Cerebellar cortex (tissue), 1 donor: ENCODE measurements at regions not wholly inside any gene's neighbourhood (a gene's known extent, or its start where the extent isn't known, plus 50 kb on each side); places are given as distances from the start of the nearest gene placed in this dataset.
A peak's percentile ranks its signal among the peaks of the same experiment; 100 is the strongest.
"Not testable (repeated sequence)": the region's sequence is repeated elsewhere in the genome, so short reads cannot be mapped to it uniquely, and the experiment has no call there.

Source experiments
- DNase-seq: peaks from one replicate; pipeline ENCODE4 v3.0.0-alpha.2; 2015; ENCODE audit warnings: low spot score

DNA sequence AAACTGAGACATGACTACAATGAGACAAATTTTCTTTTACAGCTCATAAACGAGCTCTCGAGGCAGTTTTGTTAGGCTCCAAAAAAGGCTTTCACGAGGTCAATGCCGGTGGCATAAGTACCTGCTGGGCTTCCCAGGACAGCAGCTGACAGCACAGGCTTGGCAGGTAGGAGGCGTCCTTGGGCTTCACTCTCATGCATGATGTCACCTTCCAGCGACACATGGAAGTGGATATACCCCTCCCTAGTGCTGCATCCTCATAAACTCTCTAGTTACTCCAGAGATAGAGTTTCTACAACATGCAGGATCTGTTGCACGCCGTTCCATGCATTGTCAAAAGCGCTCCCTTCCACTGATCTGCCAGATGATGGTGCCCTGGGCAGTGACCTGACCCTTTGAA, 112.5 kb upstream of the PAXBP1 start:
- DNase-seq = no peak

DNA sequence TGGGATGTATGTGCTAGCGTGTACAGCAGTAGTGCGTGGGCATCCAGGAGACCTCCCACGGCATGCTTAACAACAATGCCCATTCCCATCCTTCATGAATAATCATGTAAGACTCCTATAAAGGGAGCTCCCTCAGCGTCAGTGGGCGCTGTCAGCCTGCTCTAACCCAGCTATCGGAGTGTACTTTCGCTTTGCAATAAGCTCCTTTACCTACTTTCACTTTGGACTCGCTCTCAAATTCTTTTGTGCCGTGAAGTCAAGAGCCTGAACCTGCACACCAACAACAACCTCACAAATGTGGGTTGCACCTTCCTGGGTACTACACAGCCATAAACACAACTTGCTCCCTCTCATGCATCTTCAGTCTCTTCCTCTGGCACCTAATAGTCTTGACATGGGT, 114.8 kb upstream of the PAXBP1 start:
- DNase-seq = no peak

DNA sequence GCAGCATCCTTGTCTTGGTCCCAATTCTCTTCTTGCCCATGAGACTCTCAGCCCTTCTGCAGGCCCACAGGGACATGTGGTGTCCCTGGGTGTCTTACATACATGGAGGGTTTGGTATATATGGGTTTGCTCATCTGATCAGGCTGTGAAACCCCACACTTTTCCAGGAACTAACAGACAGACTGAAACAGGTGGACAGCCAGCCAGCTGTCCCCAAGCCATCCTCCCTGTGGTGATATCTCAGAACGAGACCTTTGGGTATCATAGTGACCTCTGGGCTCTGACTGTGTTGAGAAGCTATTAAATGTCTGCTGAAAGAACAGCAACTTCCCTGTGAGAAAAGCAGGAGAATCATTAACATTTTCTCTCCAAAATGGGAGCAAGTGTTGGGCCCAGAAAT, 115.5 kb upstream of the PAXBP1 start:
- no peak for DNase-seq

DNA sequence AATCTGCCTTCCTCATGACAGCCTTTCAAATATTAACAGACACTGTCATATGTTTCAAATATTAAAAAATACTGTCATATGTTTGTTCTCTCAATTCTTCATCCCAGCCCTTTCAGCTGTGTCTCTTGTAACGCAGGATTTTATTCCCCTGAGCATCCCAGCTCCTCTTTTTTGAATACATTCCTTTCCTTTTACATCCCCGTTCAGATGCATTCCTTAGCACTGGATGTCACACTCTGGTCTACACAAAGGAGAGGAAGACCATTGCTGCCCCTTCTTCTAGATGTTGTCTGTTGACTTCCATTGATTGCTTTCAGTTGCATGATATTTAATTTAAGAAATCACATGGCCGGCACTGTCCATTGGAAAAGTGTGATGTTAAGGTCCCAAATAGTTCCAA, 117.4 kb upstream of the PAXBP1 start:
- no peak for DNase-seq

DNA sequence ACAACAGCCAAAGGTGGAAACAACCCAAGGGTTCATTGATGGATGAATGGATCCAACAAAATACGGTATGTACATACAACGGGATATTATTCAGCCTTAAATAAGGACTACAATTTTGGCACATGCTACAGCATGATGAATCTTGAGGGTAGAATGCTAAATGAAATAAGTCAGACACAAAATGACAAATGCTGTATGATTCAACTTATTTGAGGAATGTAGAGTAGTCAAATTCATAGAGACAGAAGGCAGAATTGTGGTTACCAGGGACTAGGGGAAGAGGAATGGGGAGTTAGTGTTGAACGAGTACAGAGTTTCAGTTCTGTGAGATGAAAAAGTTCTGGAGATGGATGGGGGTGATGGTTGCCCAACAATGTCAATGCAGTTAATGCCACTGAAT, 118.0 kb upstream of the PAXBP1 start:
- DNase-seq = no peak

DNA sequence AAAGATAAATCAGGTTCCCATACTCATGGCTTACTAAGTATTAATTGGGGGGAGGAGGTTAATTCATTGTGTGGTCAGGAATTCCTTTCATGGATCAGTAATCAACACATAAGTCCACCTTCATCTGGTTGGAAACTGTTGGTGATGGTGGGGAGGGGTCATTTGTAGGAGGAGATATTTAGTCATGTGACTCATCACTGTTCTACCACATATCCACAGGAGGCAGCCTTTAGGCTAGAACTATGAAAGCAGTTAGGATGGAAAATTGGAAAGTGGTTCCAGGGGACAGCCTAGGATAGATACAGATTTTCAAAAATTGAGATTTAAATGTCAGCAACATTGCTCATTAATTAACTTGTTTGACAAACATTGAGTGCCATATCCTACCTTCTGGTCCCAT, 122.8 kb upstream of the PAXBP1 start:
- no peak for DNase-seq

DNA sequence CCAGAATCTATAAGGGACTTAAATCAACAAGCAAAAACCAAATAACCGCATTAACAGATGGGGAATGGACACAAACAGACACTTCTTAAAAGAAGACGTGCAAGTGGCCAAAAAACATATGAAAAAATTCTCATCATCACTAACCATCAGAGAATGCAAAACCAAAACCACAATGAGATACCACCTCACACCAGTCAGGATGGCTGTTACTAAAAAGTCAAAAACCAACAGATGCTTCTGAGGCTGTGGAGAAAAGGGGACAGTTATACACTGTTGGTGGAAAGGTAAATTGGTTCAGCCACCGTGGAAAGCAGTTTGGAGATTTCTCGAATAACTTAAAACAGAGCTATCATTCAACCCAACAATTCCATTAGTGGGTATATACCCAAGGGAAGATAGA, 124.9 kb upstream of the OLIG2 start:
- DNase-seq = no peak

DNA sequence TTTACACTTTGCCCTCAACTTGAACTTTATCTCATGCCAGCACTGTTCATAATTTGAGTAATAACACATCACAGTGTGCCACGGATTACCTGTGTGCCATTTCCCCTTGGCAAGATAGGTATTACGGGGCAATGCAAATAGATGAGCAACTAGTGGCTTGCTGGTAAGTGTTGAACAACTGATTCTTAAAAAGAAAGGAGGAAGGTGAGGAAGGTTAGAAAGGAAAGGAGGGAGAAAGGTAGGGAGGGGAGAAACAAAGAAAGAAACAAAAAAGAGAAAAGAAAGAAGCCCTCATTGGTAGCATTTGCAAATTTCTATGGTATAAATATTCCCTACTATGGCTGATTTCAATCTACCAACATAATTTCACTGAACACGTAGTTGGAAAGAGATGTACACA, 118.2 kb upstream of the OLIG2 start:
- DNase-seq = no peak

DNA sequence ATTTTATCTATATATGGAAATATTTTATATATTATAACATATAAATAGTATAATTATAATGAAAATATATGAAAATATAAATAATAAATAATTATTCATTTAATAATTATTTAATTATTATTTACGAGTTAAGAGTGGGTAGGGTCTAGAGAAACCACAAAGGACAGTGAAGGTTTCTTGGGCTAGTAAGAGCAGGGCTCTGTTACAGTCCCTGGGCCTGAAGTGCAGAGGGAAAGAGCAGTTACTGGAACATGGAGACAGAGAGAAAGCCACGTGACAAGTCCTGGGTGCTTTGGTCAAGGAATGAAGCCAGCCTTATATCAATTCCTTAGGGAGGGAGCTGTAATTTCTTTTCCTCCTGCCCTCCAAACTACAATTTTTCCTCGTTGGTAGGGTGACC, 117.2 kb upstream of the OLIG2 start:
- no peak for DNase-seq

DNA sequence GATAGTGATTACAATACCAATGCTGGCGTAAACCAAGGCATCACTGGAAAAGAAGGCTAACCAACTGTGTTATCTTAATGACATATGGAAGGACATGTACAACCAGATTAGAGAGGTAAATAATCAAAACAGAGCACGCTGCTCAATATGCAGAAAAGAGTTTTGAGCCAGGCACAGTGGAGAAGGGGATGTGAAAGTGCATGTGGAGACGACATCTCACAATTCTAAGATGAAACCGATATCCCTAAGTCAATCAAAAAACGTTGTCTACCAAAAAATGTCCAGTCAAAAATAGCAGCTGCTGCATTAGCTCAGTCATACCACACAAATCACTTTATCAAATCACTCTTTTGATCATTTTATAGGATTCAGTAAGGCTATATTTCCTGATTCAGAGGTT, 116.3 kb upstream of the OLIG2 start:
- DNase-seq = no peak

DNA sequence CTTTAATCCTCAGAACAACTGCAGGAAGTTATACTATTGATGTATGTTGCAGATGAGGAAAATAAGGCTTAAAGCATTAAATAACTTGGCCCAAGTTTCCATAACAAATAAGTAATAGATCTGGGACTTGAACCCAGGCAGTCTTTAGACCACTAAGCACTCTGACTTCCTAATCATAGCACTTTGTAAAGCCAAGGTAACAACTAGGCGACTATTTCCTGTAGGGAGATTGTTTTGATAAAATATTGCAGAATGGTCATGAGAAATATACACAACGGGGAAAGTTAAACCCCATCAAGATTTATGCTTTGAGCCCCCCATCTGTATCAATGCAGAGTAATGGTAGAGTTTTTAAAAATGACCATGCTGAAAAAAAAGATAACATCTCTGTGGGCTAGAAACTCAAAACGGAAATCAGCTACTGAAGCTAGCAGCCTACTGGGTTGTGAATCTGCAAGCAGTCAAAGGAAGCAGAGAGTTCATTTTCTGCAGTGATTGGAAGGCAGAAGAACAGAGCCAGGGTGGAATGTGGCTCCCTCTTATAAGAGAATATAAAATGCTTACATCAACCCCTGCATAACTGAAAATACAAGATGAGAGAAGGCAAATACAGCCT, 111.2 kb upstream of the OLIG2 start:
- no peak for DNase-seq

DNA sequence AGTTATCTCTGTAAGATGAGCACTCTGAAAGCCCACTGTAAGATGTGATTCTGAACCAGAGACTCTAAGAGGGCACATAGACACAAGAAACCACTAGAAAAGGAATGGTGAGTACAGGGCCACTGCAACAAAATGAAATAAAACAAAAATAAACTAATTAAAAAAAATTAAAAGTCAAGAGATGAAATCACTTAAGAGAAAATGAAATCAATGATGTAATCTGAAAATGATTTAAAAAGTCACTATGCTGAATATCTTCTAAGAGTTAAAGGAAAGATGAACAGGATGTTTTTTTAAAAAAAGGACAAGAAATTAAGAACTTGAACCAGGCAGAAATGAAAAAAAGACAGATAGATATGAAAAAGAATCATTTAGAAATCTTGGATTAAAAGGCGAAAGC, 110.6 kb upstream of the OLIG2 start:
- DNase-seq = no peak

DNA sequence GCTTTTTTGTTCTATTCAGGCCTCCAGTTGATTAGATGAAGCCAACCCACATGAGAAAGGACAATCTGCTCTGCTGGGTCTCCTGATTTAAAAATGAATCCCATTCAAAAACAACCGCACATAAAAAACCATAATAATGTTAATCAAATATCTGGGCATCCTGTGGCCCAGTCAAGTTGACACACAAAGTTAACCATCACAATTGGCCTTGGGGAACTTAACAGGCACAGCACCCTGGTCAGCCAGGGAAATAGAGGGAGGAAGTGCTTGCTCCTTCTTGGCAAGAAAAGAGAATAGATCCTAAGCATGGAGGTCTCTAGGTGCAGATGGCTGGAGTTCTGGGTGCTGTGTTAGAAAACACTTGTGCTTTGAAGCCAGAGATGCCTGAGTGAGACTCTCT, 109.6 kb upstream of the OLIG2 start:
- no peak for DNase-seq

DNA sequence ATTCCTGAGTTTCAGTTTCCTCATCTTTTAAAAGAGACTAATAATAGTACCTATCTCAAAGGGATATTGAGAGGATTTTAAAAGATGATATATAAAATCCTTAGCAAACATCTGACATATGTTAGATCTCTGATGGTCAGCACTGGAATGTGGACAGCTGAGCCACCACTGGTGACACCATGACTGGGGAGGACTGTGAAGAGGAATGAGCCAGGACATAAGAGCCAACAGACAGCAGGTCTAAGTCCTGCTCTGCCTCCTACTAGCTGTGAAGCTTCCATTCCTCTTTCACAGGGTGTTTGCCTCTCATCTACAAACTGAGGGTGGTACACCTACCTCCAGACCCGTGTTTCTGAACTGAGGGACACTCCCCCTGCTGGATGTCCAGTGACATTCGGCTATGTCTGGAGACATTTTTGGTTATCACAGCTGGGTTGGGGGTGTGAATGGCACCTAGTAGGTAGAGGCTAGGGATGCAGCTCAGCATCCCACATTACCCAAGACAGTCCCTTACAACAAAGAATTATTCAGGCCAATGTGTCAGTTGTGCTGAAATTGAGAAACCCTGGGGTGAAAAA, 109.1 kb upstream of the OLIG2 start:
- DNase-seq = peak; percentile 18

DNA sequence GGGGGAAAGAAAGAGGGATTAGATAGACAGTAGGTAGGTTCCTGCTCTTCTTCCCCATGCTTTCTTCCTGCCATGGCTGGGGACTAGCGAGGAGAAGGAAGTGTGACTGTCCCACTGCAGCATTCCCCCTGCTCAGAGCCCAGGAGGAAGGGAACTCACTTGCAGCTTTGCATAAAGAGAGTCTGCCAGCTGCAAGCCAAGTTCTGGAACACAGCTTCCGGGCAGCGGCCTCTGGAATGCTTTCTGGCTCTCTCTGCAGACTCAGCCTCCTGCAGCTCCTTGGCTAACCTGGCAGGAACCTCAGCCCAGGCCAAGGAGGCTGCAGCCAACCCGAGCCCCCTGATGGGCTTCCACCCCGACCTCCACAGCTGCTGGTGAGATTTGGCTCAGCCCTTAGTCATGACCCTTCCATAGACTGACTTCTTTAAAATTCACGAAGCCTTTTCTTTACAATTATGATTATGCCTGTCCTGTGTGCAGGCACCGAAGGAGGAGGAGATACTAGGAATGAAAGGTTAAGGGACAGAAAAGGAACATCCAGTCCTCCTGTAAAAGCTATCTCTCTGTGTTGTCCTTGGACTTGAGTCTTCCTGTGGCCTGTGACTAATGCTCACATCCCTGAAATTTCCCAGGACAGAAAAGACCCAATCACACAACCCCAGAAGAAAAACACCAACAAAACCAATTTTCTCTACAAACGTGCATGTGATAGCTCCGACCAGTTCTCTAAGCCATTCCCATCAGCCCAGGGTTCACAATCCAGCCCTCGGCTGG, 108.2 kb upstream of the OLIG2 start:
- no peak for DNase-seq

DNA sequence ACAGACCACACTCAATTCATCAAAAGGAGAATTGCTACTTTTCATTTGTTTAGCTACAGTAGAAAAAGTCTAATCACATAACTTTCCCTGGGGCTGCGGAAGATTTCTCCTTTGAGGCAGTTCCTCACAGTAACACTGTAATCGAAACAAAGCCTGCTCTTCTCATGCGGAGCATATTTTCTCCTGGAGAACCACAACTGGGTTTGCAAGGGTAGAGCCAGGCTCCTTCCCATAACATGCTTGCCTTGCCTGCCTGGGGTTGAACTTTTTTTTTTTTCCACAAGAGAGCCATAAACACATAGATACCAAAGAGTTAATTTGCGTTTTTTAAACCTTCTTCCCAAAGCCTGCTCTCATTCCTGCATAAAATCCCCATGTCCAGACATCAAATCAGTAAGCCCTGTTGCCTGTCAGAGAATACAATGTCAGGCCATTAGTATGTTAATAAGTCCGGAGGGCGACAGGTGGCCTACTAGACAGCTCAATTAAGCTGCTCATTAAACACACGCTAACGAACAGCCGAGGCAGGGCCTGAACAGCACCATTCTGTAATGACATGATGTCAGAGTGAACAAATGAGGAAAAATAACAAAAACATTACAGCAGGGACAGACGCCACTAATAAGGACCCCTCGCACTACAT, 107.1 kb upstream of the OLIG2 start:
- DNase-seq = no peak

DNA sequence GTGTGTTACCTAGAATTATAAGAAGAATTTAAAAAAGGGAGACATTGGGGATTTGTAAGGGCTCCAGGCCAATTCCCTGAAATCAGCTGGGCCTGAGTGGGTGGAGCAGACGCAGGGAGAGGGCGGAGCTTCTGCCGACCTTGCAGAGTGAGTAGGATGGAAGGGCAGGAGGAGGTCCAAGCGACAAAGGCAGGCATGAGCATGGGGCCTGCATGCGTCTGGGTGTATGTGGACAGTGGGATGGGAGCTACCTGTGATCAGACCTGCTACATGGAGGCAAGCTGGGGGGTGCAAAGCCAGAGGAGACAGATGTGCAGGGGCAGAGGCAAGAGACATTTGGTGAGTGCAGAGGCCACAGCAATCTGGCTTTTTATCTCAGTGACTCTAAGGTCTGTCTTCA, 105.3 kb upstream of the OLIG2 start:
- DNase-seq = no peak

DNA sequence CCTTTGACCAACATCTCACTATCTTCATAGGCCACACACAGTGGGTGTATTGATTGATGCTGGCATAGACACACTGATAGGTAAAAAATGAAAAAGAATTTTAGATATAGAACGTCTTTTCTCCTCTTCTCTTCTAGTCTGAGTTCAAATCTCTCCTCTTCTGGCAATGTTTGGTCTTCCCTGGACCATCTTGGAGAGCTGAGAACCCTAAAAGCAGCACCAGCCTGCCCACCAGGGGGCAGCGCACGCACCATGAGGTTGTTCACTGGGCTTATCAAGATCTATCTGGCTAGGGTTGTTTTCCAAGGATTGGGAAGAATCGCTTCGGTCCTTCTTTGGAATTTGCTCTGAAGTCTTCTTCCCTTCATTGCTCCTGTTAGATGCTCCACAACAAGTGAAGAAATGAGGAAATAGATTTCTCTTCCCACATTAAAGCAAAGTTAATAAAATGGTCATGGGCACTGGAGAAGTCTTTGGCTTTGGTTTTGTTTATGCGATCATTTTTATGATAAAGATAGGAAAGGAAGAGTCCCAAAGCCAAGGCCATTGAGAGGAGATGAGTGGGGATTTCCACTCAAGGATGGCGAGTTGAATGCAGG, 104.0 kb upstream of the OLIG2 start:
- DNase-seq = peak; percentile 7

DNA sequence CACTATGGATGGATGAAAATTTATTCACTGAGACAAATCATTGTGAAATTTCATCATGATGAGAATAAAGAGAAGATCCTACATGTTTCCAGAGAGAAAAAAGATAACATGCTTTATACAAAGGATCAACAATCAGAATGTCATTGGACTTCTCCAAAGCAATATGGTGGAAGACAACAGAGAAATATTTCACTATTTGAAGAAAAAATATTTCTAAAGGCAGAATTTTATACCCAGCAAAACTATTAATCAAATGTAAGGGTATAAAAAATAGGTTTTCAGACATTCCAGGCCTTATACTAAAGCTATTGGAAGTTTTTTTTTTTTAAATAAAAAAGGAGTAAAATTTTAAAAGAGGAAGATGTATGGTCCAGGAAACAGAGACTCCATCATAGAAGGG, 100.6 kb upstream of the OLIG2 start:
- DNase-seq = no peak

DNA sequence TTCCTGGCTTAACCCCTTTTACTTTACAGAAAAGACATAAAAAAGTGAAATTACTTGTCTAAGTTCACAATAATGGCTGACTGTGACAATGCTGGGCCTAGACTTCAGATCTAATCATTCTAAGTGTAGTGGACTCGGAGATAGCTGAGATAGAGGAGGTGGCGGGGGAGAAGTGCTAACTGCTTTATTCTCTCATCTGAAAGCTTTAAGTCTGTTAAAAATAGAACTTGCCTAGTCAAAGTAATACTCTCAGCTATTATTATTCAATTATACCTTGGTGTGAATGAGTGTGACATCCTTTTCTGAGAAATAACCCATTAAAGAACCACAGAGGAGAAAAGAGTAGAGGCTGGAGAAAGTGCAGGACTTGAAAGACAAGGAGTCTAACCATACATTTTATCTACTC, 96.1 kb upstream of the OLIG2 start:
- no peak for DNase-seq

DNA sequence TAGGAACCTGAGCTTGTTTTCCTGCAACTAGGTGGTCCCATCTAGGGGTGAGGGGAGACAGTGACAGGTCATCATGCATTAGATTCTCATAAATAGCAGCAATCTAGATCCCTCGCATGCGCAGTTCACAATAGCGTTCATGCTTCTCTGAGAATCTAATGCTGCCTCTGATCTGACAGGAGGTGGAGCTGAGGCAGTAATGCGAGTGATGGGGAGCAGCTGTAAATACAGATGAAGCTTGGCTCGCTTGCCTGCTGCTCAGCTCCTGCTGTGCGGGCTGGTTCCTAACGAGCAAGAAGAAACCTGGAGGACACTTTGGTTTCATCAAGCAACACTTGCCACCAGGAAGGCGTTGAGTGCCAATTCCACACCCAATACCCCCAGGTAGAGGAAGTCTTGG, 95.1 kb upstream of the OLIG2 start:
- DNase-seq = no peak

DNA sequence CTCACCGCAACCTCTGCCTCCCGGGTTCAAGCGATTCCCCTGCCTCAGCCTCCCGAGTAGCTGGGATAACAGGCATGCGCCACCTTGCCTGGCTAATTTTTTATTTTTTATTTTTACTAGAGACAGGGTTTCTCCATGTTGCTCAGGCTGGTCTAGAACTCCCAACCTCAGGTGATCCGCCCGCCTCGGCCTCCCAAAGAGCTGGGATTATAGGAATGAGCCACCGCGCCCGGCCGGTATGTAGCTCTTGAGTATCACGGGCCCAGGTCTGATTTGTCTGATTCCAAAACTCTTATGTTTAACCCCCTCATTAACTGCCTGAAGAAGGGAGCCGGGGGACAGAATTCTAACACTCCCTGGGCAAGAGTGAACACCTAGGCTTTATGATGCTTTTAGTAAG, 91.7 kb upstream of the OLIG2 start:
- not testable (repeated sequence) for DNase-seq

DNA sequence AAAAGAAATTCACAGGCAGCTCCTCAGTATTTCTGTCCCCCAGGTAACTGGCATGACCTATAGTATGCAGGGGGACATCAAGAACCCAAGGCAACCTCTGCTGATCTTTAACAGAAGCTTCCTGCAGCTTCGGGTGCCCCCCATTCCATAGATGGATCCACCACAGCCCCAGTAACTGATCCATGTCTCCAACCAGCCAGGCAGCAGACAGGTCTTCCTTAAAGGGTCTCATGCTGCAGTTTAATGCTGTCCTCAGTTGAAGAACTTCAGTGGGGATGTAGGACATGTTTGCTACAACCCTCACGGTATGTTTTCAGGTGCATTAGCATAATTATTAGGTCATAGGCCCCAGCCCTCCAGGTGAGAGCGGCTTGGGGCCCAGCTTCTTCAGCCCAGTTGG, 90.9 kb upstream of the OLIG2 start:
- DNase-seq = no peak
